ENCODE measurements at regions not wholly inside any gene's neighbourhood (a gene's known extent, or its start where the extent isn't known, plus 50 kb on each side); places are given as distances from the start of the nearest gene placed in this dataset.
"Not testable (repeated sequence)": the region's sequence is repeated elsewhere in the genome, so short reads cannot be mapped to it uniquely, and the experiment has no call there.

DNA sequence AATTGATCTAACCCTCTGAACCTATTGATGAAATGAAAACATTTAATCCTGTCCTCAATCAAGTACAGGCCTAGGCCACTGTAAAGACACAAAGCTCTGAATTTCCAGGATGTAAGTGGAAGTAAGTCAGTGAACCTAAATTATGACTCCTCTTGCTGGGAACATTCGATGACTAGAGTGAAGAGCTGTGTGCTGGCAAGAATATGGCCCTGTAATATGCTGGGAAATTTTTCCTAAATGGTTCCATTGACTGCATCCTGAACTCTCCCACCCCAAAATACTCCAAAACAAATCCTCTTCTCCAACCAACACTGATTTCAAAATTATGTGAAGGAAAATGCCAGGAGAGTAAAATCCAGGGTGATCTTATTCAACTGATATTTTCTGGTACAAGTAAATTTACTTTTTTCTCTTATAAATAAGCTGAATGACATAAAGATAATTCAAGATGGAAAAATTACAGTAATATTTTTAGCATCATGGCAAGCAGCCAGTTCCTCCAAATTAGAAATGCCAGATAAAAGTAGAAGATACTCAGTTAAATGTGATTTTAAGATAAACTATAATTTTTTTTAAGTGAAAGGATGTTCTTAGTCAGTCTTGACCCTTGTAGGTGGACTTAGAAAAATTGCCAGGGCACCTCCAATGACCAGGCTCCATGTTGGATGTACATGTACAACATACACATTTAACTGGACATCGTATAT, 269.4 kb downstream of the PTGER3 start:
- Mint-ChIP-seq H3K4me3 (no peak overlapping the region), H3K27ac (no peak overlapping the region), H3K9me3 (peaks cover 3% of the 10 kb centered on the region), H3K27me3 (no peaks in the 10 kb centered on the region), H3K4me1 (no peaks in the 10 kb centered on the region), H3K36me3 (no peaks in the 10 kb centered on the region)
- DNase-seq = no peak
- CTCF ChIA-PET = no interaction called here

- Mint-ChIP-seq H3K9me3 (peaks cover 3% of the 10 kb centered on the region), H3K4me1 (no peaks in the 10 kb centered on the region), H3K36me3 (no peaks in the 10 kb centered on the region), H3K27ac (no peak overlapping the region), H3K4me3 (no peak overlapping the region), H3K27me3 (no peaks in the 10 kb centered on the region)
- CTCF ChIA-PET = no interaction called here
- DNase-seq = no peak
These were observed 268.7 kb downstream of the PTGER3 start for GRCh38 chr1:70778934-70779333.

DNA sequence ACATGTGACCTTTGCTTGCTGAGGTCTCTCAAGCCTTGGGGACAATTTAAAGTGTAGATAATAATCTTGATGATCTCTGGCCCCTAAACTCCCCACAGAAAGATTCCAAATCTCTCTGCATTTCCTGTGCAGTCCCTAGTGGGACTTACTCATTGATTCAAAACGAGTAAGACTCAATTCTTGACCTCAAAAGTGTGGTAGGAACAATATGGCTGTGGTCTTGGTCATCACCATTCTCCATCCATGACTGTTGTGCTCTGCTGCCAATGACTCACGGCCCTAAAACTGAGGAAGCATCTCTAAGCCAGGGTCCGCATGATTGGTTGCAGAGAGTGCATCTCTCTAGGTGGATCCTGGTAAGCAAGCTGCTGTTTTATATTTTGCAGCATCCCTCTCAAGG, 268.0 kb downstream of the PTGER3 start:
- Mint-ChIP-seq H3K4me3 (no peak overlapping the region), H3K4me1 (no peaks in the 10 kb centered on the region), H3K27me3 (no peaks in the 10 kb centered on the region), H3K36me3 (no peaks in the 10 kb centered on the region), H3K27ac (no peak overlapping the region), H3K9me3 (peaks cover 3% of the 10 kb centered on the region)
- no peak for DNase-seq
- CTCF ChIA-PET = no interaction called here

DNA sequence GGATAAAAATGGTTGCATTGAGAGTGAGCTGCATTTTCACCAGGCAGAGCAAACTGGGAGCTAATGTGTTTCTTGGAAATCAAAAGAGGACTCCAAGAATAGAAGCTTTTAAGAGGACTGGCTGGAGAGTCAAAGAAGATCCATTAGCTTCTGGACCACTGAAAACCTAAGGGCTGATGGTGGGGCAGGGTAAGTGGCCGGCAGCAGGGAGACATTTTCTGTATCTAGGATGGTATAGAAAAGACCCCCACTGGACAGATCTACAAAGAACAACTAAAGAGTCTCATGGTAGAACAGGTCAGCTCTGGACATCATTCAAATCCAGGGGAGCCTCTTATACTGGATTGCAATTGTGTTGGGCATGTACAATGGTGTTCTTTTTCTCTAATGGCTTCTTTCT, 262.3 kb downstream of the PTGER3 start:
- no peak for DNase-seq
- no peaks in the 10 kb centered on the region for H3K9me3 Mint-ChIP-seq
- H3K27me3 Mint-ChIP-seq = no peaks in the 10 kb centered on the region
- H3K27ac Mint-ChIP-seq = no peak overlapping the region
- H3K4me1 Mint-ChIP-seq = no peaks in the 10 kb centered on the region
- CTCF ChIA-PET = no interaction called here
- no peak overlapping the region for H3K4me3 Mint-ChIP-seq
- no peaks in the 10 kb centered on the region for H3K36me3 Mint-ChIP-seq

- Mint-ChIP-seq H3K4me3 (no peak overlapping the region), H3K27ac (no peak overlapping the region), H3K4me1 (no peaks in the 10 kb centered on the region), H3K36me3 (no peaks in the 10 kb centered on the region), H3K27me3 (no peaks in the 10 kb centered on the region), H3K9me3 (no peaks in the 10 kb centered on the region)
- no peak for DNase-seq
- CTCF ChIA-PET = no interaction called here
These were observed 257.2 kb downstream of the PTGER3 start for GRCh38 chr1:70790232-70790923.

- H3K4me3 Mint-ChIP-seq, H3K36me3 Mint-ChIP-seq, H3K27ac Mint-ChIP-seq, H3K9me3 Mint-ChIP-seq, H3K27me3 Mint-ChIP-seq, CTCF ChIA-PET, DNase-seq, H3K4me1 Mint-ChIP-seq: not testable (repeated sequence)
These were observed 252.6 kb downstream of the PTGER3 start for GRCh38 chr1:70795064-70795463.

DNA sequence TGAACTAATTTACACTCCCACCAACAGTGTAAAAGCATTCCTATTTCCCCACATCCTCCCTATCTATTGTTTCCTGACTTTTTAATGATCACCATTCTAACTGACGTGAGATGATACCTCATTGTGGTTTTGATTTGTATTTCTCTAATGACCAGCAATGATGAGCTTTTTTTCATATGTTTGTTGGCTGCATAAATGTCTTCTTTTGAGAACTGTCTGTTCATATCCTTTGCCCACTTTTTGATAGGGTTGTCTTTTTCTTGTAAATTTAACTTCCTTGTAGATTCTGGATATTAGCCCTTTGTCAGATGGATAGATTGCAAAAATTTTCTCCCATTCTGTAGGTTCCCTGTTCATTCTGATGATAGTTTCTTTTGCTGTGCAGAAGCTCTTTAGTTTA, 251.3 kb downstream of the PTGER3 start:
- CTCF ChIA-PET, H3K9me3 Mint-ChIP-seq, H3K27ac Mint-ChIP-seq, H3K36me3 Mint-ChIP-seq, H3K27me3 Mint-ChIP-seq, H3K4me3 Mint-ChIP-seq, H3K4me1 Mint-ChIP-seq, DNase-seq: not testable (repeated sequence)

GRCh38 chr1:70802625-70803024, 245.0 kb downstream of the PTGER3 start:
- H3K4me3 Mint-ChIP-seq, H3K36me3 Mint-ChIP-seq, CTCF ChIA-PET, H3K9me3 Mint-ChIP-seq, H3K27ac Mint-ChIP-seq, DNase-seq, H3K4me1 Mint-ChIP-seq, H3K27me3 Mint-ChIP-seq: not testable (repeated sequence)

DNA sequence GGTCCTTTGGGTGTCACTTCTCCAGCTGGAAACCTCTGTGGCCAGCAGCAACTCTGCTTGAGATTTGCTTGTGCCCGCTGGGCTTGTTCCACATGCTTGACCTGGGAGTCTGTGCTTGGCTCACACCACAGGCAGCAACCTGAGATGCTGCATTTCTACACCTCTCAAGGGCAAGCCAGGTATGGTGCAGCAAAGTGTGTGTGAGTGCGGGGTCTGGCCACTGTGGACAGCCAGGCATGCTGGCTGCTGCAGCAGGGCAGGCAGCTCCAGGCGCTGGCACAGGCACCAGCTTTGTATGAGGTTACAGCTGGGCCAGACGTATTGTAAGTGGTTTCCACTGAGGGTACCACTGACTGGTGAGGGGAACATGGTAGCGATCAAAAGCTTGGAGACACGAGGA, 242.0 kb downstream of the PTGER3 start:
- Mint-ChIP-seq H3K27ac (no peak overlapping the region), H3K9me3 (no peaks in the 10 kb centered on the region), H3K36me3 (no peaks in the 10 kb centered on the region), H3K4me1 (no peaks in the 10 kb centered on the region), H3K27me3 (no peaks in the 10 kb centered on the region), H3K4me3 (no peak overlapping the region)
- DNase-seq = no peak
- CTCF ChIA-PET = no interaction called here

GRCh38 chr1:70807088-70807664, 240.4 kb downstream of the PTGER3 start:
- no peak overlapping the region for H3K27ac Mint-ChIP-seq
- no peaks in the 10 kb centered on the region for H3K27me3 Mint-ChIP-seq
- no peaks in the 10 kb centered on the region for H3K4me1 Mint-ChIP-seq
- H3K4me3 Mint-ChIP-seq = no peak overlapping the region
- H3K36me3 Mint-ChIP-seq = no peaks in the 10 kb centered on the region
- CTCF ChIA-PET = no interaction called here
- DNase-seq = no peak
- no peaks in the 10 kb centered on the region for H3K9me3 Mint-ChIP-seq

GRCh38 chr1:70809069-70809468, 238.5 kb downstream of the PTGER3 start:
- Mint-ChIP-seq H3K4me1 (no peaks in the 10 kb centered on the region), H3K4me3 (no peak overlapping the region)

DNA sequence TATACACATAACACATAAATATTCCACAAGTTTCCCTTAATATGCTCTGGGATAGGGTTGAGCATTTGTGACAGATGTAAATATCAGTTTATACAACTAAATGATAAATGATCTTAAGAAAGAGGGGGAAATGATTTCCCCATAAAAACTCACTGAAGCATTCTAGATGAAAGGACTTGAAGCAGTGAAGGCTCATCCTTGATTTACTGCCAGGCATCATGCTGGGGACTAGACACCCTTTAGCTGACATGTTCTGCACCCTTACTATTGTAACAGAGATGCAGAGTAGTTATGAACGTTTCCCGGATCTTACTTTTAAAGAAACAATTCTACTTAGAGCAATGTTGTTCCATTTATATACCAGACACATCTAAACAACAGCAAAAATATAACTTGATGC, 235.8 kb downstream of the PTGER3 start:
- no peaks in the 10 kb centered on the region for H3K36me3 Mint-ChIP-seq
- no peak for DNase-seq
- H3K27me3 Mint-ChIP-seq = no peaks in the 10 kb centered on the region
- no peaks in the 10 kb centered on the region for H3K9me3 Mint-ChIP-seq
- no peak overlapping the region for H3K4me3 Mint-ChIP-seq
- H3K4me1 Mint-ChIP-seq = no peaks in the 10 kb centered on the region
- H3K27ac Mint-ChIP-seq = no peak overlapping the region
- CTCF ChIA-PET = no interaction called here

More at GRCh38 chr1:70809069-70809468, 238.5 kb downstream of the PTGER3 start:
- CTCF ChIA-PET = no interaction called here
- no peak for DNase-seq
- Mint-ChIP-seq H3K27me3 (no peaks in the 10 kb centered on the region), H3K9me3 (no peaks in the 10 kb centered on the region), H3K27ac (no peak overlapping the region), H3K36me3 (no peaks in the 10 kb centered on the region)

- Mint-ChIP-seq H3K4me3 (no peak overlapping the region), H3K4me1 (no peaks in the 10 kb centered on the region), H3K36me3 (no peaks in the 10 kb centered on the region), H3K27me3 (no peaks in the 10 kb centered on the region), H3K9me3 (no peaks in the 10 kb centered on the region), H3K27ac (no peak overlapping the region)
- CTCF ChIA-PET = no interaction called here
- DNase-seq = no peak
These were observed 235.0 kb downstream of the PTGER3 start for GRCh38 chr1:70812442-70813109.

DNA sequence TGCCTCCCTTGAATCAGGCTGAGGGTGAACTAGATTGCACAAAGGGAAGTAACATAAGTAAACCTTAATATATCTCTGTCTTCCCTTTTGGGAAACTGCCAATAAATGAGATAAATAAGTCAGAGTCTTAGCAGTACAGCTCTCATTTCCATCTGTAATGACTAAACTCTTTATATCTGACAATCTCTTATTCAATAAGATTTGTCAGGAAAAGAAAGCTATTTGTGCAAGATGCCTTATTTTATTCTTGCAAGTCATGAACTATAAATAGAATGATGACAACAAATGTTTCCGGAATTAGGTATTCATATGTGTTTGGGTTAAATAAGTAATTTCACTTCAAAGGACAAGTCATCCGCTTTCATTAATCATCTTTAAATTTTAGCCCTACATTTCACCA, 229.2 kb downstream of the PTGER3 start:
- no peak overlapping the region for H3K27ac Mint-ChIP-seq
- H3K27me3 Mint-ChIP-seq = no peaks in the 10 kb centered on the region
- no peaks in the 10 kb centered on the region for H3K4me1 Mint-ChIP-seq
- CTCF ChIA-PET = no interaction called here
- H3K36me3 Mint-ChIP-seq = no peaks in the 10 kb centered on the region
- no peak for DNase-seq
- no peaks in the 10 kb centered on the region for H3K9me3 Mint-ChIP-seq
- no peak overlapping the region for H3K4me3 Mint-ChIP-seq

GRCh38 chr1:70819231-70819630, 228.4 kb downstream of the PTGER3 start:
- CTCF ChIA-PET = no interaction called here
- Mint-ChIP-seq H3K27ac (no peak overlapping the region), H3K4me1 (no peaks in the 10 kb centered on the region), H3K4me3 (no peak overlapping the region), H3K9me3 (no peaks in the 10 kb centered on the region), H3K27me3 (no peaks in the 10 kb centered on the region), H3K36me3 (no peaks in the 10 kb centered on the region)
- no peak for DNase-seq
